PC-3 (cell line): ENCODE measurements at regions not wholly inside any gene's neighbourhood (a gene's known extent, or its start where the extent isn't known, plus 50 kb on each side); places are given as distances from the start of the nearest gene placed in this dataset.

Experiments
- ATAC-seq: fragments of 200-7000 bp; cut with Tn5 transposase; 2 replicates; pipeline ENCODE4 v1.9.1; 2020; ENCODE audit warnings: mild to moderate bottlenecking, moderate library complexity
- BruUV-seq: library from RNA; stranded (reverse); fragments of 400-500 nt; replicated peaks from 2 replicates; lab custom pipeline; 2021; lab: Mats Ljungman, UMichigan
- CTCF ChIA-PET: fragments of 300-600 bp; sonication (Branson Sonifier 250); formaldehyde crosslinking; loops from one replicate; lab custom pipeline; 2022; ENCODE audit warnings: antibody characterized with exemption; lab: Charles Lee
- POLR2A ChIA-PET: fragments of 300-600 bp; sonication (Branson Sonifier 250); formaldehyde crosslinking; loops from one replicate; lab custom pipeline; 2022; ENCODE audit warnings: antibody characterized with exemption; ENCODE audit not compliant: unreplicated experiment; lab: Charles Lee
- DNase-seq: peaks from one replicate; pipeline ENCODE4 v3.0.0-alpha.2; 2015
- H2AFZ ChIP-seq: fragments of 300-600 bp; sonication (generic); 2 replicates; pipeline ENCODE4 v1.6.0; 2016; ENCODE audit warnings: antibody characterized with exemption, low read length
- H3F3A ChIP-seq: fragments of 300-600 bp; sonication (generic); one replicate; pipeline ENCODE4 v1.6.0; 2017; ENCODE audit warnings: antibody characterized with exemption, low read length, control low read depth, mild to moderate bottlenecking; ENCODE audit not compliant: unreplicated experiment
- H3K27ac ChIP-seq: fragments of 300-600 bp; sonication (generic); 2 replicates; pipeline ENCODE4 v1.5.1; 2016; ENCODE audit warnings: mild to moderate bottlenecking, low read length
- H3K27me3 ChIP-seq: fragments of 300-600 bp; sonication (generic); 2 replicates; pipeline ENCODE4 v1.6.1; 2016; ENCODE audit warnings: low read length, mixed read lengths
- H3K36me3 ChIP-seq: fragments of 300-600 bp; sonication (generic); 2 replicates; pipeline ENCODE4 v1.6.1; 2016; ENCODE audit warnings: low read depth, mixed run types, low read length, mixed read lengths
- H3K4me1 ChIP-seq: fragments of 300-600 bp; sonication (generic); 2 replicates; pipeline ENCODE4 v1.5.1; 2016; ENCODE audit warnings: low read length; ENCODE audit not compliant: insufficient read depth
- H3K4me2 ChIP-seq: fragments of 300-600 bp; sonication (generic); 2 replicates; pipeline ENCODE4 v1.6.0; 2016; ENCODE audit warnings: low read length
- H3K4me3 ChIP-seq: fragments of 300-600 bp; sonication (generic); 2 replicates; pipeline ENCODE4 v1.5.1; 2016; ENCODE audit warnings: mild to moderate bottlenecking, low read length, mixed read lengths
- H3K79me2 ChIP-seq: fragments of 300-600 bp; sonication (generic); 2 replicates; pipeline ENCODE4 v1.6.1; 2017; ENCODE audit warnings: low read length, mixed read lengths
- H3K9ac ChIP-seq: fragments of 300-600 bp; sonication (generic); 2 replicates; pipeline ENCODE4 v1.6.0; 2016; ENCODE audit warnings: mild to moderate bottlenecking, low read length
- H3K9me2 ChIP-seq: fragments of 300-600 bp; sonication (generic); replicated peaks from 2 replicates; pipeline ENCODE4 v1.6.1; 2016; ENCODE audit warnings: mixed run types, low read length, mixed read lengths
- H3K9me3 ChIP-seq: fragments of 300-600 bp; sonication (generic); 2 replicates; pipeline ENCODE4 v1.6.1; 2016; ENCODE audit warnings: low read length, mixed read lengths
- H4K20me1 ChIP-seq: fragments of 300-600 bp; sonication (generic); 2 replicates; pipeline ENCODE4 v1.6.1; 2016; ENCODE audit warnings: low read length, mixed read lengths
- CTCF ChIP-seq: fragments of 300-600 bp; sonication (generic); conservative IDR thresholded peaks from 2 replicates; pipeline ENCODE4 v1.5.1; 2017; ENCODE audit warnings: antibody characterized with exemption, low read depth, mild to moderate bottlenecking, low read length
- EZH2 ChIP-seq: fragments of 300-600 bp; sonication (generic); IDR thresholded peaks from one replicate; pipeline ENCODE4 v1.6.1; 2017; ENCODE audit warnings: antibody characterized with exemption, mild to moderate bottlenecking, low read length; ENCODE audit not compliant: unreplicated experiment
- EZH2phosphoT487 ChIP-seq: fragments of 300-600 bp; sonication (generic); IDR thresholded peaks from 2 replicates; pipeline ENCODE4 v1.6.1; 2018; ENCODE audit warnings: mild to moderate bottlenecking, antibody characterized with exemption, low read length, borderline replicate concordance
- intact Hi-C: fragments of 100-400 bp; cut with micrococcal nuclease; formaldehyde crosslinking; loops from 2 replicates; pipeline ENCODE4 v1.9.0; 2023

GRCh38 chrX:3468031-3468430 lies 121.6 kb upstream of the MXRA5 start:
- Histone ChIP-seq H3K27me3 (no peaks in the 10 kb centered on the region), H3K36me3 (no peaks in the 10 kb centered on the region), H3K27ac (no peak overlapping the region), H3K9me3 (no peaks in the 10 kb centered on the region), H3F3A (no peaks in the 10 kb centered on the region), H4K20me1 (no peaks in the 10 kb centered on the region), H3K9ac (no peak overlapping the region), H3K9me2 (no peaks in the 10 kb centered on the region), H3K4me1 (no peaks in the 10 kb centered on the region), H3K79me2 (no peaks in the 10 kb centered on the region), H3K4me2 (no peak overlapping the region), H3K4me3 (no peak overlapping the region), H2AFZ (no peak overlapping the region)
- ATAC-seq: no peak
- ChIA-PET CTCF (no interaction called here), POLR2A (no interaction called here)
- intact Hi-C loops: no loop called here
- BruUV-seq: no TSS peak
- TF ChIP-seq CTCF (no peak), EZH2 (no peak), EZH2phosphoT487 (no peak)
- no peak for DNase-seq

- CTCF ChIA-PET: no interaction called here
- no peak for ATAC-seq
Measured at GRCh38 chrX:3465017-3465416, 118.6 kb upstream of the MXRA5 start.

More at GRCh38 chrX:3465017-3465416, 118.6 kb upstream of the MXRA5 start:
- H3F3A ChIP-seq: no peaks in the 10 kb centered on the region
- no peak for DNase-seq
- H3K4me1 ChIP-seq: no peaks in the 10 kb centered on the region
- no peaks in the 10 kb centered on the region for H4K20me1 ChIP-seq
- intact Hi-C loops: no loop called here
- 0 out of 2 replicates have a peak, but pooled peaks cover 8% of the 10 kb centered on the region for H3K27me3 ChIP-seq
- no peak overlapping the region for H3K4me2 ChIP-seq
- POLR2A ChIA-PET: no interaction called here
- no peaks in the 10 kb centered on the region for H3K9me3 ChIP-seq
- H2AFZ ChIP-seq: no peak overlapping the region
- H3K9me2 ChIP-seq: no peaks in the 10 kb centered on the region
- TF ChIP-seq EZH2phosphoT487 (no peak), EZH2 (no peak), CTCF (no peak)
- no peak overlapping the region for H3K27ac ChIP-seq
- no peaks in the 10 kb centered on the region for H3K36me3 ChIP-seq
- H3K79me2 ChIP-seq: no peaks in the 10 kb centered on the region
- H3K9ac ChIP-seq: no peak overlapping the region
- H3K4me3 ChIP-seq: no peak overlapping the region
- BruUV-seq: no TSS peak
